Keratinocyte (primary cell): ENCODE measurements at regions not wholly inside any gene's neighbourhood (a gene's known extent, or its start where the extent isn't known, plus 50 kb on each side); places are given as distances from the start of the nearest gene placed in this dataset.

Experiments
- EZH2 ChIP-seq: IDR thresholded peaks from one replicate; pipeline ENCODE4 v1.6.1; 2012; ENCODE audit warnings: inconsistent platforms, mild to moderate bottlenecking, low read length, moderate library complexity
- TF ChIP-seq, protein P1 (sequence below), 3 experiments: IDR thresholded peaks in 1 of 3; conservative IDR thresholded peaks in 1 of 3; optimal IDR thresholded peaks in 1 of 3; 2 replicates in 2 of 3; 3 replicates in 1 of 3; pipeline versions ENCODE3 to v1.5.1; 2011; ENCODE audit warnings: low read length in 3 of 3, mild to moderate bottlenecking in 3 of 3, moderate library complexity in 2 of 3, control low read depth in 1 of 3, inconsistent platforms in 1 of 3; ENCODE audit not compliant: insufficient read depth in 2 of 3; ENCODE audit errors: extremely low read depth in 1 of 3

DNA sequence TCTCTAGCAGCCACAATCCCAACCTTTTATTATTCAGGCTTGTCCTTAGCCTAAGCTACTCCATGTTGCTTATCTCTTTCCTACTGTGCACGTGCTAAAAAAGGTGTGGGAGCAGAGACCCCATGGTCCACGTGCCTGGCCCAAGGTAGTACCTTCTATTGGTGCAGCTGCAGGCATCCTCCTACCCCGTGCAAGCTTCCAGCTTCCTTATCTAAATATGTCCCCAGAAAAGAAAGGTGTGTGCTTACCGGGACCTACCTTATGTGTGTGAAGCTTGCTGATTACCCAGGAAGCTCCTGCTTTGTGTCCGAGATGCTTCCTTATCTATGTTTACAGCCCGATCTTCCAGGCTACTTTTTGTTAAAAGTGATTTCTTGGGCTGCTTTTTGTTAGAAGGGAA lies 2382.4 kb downstream of the PCDH9 start:
- TF ChIP-seq, protein P1, sequence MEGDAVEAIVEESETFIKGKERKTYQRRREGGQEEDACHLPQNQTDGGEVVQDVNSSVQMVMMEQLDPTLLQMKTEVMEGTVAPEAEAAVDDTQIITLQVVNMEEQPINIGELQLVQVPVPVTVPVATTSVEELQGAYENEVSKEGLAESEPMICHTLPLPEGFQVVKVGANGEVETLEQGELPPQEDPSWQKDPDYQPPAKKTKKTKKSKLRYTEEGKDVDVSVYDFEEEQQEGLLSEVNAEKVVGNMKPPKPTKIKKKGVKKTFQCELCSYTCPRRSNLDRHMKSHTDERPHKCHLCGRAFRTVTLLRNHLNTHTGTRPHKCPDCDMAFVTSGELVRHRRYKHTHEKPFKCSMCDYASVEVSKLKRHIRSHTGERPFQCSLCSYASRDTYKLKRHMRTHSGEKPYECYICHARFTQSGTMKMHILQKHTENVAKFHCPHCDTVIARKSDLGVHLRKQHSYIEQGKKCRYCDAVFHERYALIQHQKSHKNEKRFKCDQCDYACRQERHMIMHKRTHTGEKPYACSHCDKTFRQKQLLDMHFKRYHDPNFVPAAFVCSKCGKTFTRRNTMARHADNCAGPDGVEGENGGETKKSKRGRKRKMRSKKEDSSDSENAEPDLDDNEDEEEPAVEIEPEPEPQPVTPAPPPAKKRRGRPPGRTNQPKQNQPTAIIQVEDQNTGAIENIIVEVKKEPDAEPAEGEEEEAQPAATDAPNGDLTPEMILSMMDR (optimal IDR thresholded peaks at IDR 0.05 in 1 of 3, IDR thresholded peaks at IDR 0.05 in 1 of 3, conservative IDR thresholded peaks at IDR 0.05 in 1 of 3; ENCODE audit: extremely low read depth in 1 of 3, insufficient read depth in 2 of 3, low read length in 3 of 3): no peak
- no peak for TF ChIP-seq EZH2
